PFSK-1 (cell line): ENCODE measurements at regions not wholly inside any gene's neighbourhood (a gene's known extent, or its start where the extent isn't known, plus 50 kb on each side); places are given as distances from the start of the nearest gene placed in this dataset.

Source experiments
- POLR2AphosphoS5 ChIP-seq: IDR thresholded peaks from 2 replicates; pipeline ENCODE4 v1.6.1; 2012; ENCODE audit warnings: low read depth, mild to moderate bottlenecking, control low read depth, low read length, moderate library complexity
- TAF1 ChIP-seq: IDR thresholded peaks from 2 replicates; pipeline ENCODE4 v1.6.1; 2012; ENCODE audit warnings: low read length, control low read depth, borderline replicate concordance; ENCODE audit not compliant: insufficient read depth

DNA sequence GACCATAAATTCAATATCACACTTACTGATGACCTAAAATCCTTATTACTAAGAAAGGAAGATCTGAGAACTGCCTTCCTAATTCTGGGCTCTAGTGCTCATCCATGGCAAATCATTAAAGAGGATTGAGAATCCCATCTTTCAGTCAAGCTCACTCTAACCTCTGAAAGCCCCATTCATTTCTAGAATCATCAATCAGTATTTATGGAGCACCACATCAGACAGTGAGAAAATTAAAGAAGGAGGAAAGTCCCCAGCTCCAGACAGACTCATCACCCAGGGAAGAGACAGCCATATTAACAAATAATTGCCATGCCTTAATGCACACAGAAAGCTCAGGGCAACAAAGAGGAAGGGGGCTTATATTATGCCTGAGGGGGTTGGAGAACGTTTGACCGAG is 256.1 kb upstream of the SOX9 start:
- no peak for TF ChIP-seq TAF1
- no peak for TF ChIP-seq POLR2AphosphoS5
